Stomach smooth muscle (tissue), 2 donors: ENCODE measurements at regions not wholly inside any gene's neighbourhood (a gene's known extent, or its start where the extent isn't known, plus 50 kb on each side); places are given as distances from the start of the nearest gene placed in this dataset.

Experiments
- H3K27ac ChIP-seq: one replicate; pipeline ENCODE4 v1.7.0; 2013; ENCODE audit warnings: mild to moderate bottlenecking, low read length, inconsistent platforms
- H3K27me3 ChIP-seq, 2 donors: one replicate each; pipeline ENCODE4 v1.7.0; 2013; ENCODE audit warnings: low read length in 2 of 2; ENCODE audit not compliant: insufficient read depth in 2 of 2, control insufficient read depth in 1 of 2
- H3K36me3 ChIP-seq, 2 donors: one replicate each; pipeline ENCODE4 v1.7.0; 2013; ENCODE audit warnings: low read length in 2 of 2; ENCODE audit not compliant: control insufficient read depth in 2 of 2, insufficient read depth in 2 of 2
- H3K4me1 ChIP-seq: one replicate; pipeline ENCODE4 v1.7.0; 2013; ENCODE audit warnings: low read length; ENCODE audit not compliant: control insufficient read depth, insufficient read depth
- H3K4me3 ChIP-seq, 2 donors: one replicate each; pipeline ENCODE4 v1.7.0; 2013; ENCODE audit warnings: low read length in 2 of 2
- H3K9ac ChIP-seq, 2 donors: one replicate each; pipeline ENCODE4 v1.7.0; 2013; ENCODE audit warnings: low read length in 2 of 2, mild to moderate bottlenecking in 1 of 2
- H3K9me3 ChIP-seq, 2 donors: one replicate each; pipeline ENCODE4 v1.7.0; 2013; ENCODE audit warnings: low read length in 2 of 2; ENCODE audit not compliant: control insufficient read depth in 2 of 2
- donor health status: healthy.
- donor health status: Pancreatic carcinoma.

GRCh38 chr5:54624805-54625568, 107.4 kb downstream of the SNX18 start:
- Histone ChIP-seq H3K9me3 (peaks cover 5 to 10% of the 10 kb centered on the region in 2 donors), H3K27me3 (no peaks in the 10 kb centered on the region), H3K27ac (no peak overlapping the region), H3K36me3 (no peaks in the 10 kb centered on the region), H3K4me3 (no peak overlapping the region), H3K9ac (no peak overlapping the region), H3K4me1 (peaks cover 5% of the 10 kb centered on the region)

- no peak overlapping the region for H3K9ac ChIP-seq
These were observed 104.2 kb downstream of the SNX18 start for GRCh38 chr5:54621709-54622108.

GRCh38 chr5:54621048-54621447, 103.5 kb downstream of the SNX18 start:
- Histone ChIP-seq H3K27me3 (no peaks in the 10 kb centered on the region), H3K9ac (no peak overlapping the region), H3K4me3 (no peak overlapping the region), H3K27ac (no peak overlapping the region), H3K4me1 (peaks cover 8% of the 10 kb centered on the region), H3K36me3 (no peaks in the 10 kb centered on the region), H3K9me3 (peaks cover 4 to 5% of the 10 kb centered on the region in 2 donors)

More at GRCh38 chr5:54621709-54622108, 104.2 kb downstream of the SNX18 start:
- Histone ChIP-seq H3K36me3 (no peaks in the 10 kb centered on the region), H3K27me3 (no peaks in the 10 kb centered on the region), H3K9me3 (peaks cover 4 to 5% of the 10 kb centered on the region in 2 donors), H3K27ac (no peak overlapping the region), H3K4me3 (no peak overlapping the region), H3K4me1 (peaks cover 7% of the 10 kb centered on the region)

- Histone ChIP-seq H3K4me1 (peaks cover 9% of the 10 kb centered on the region), H3K36me3 (no peaks in the 10 kb centered on the region), H3K9me3 (peaks cover 4 to 5% of the 10 kb centered on the region in 2 donors), H3K27ac (no peak overlapping the region), H3K27me3 (no peaks in the 10 kb centered on the region), H3K9ac (no peak overlapping the region), H3K4me3 (no peak overlapping the region)
These were observed 102.8 kb downstream of the SNX18 start for GRCh38 chr5:54620141-54620933.

- no peaks in the 10 kb centered on the region for H3K36me3 ChIP-seq
- no peak overlapping the region for H3K27ac ChIP-seq
- peaks cover 4 to 5% of the 10 kb centered on the region in 2 donors for H3K9me3 ChIP-seq
- H3K4me1 ChIP-seq: peaks cover 9% of the 10 kb centered on the region
- H3K9ac ChIP-seq: no peak overlapping the region
- no peak overlapping the region for H3K4me3 ChIP-seq
- H3K27me3 ChIP-seq: no peaks in the 10 kb centered on the region
These were observed 102.2 kb downstream of the SNX18 start for GRCh38 chr5:54619731-54620130.

- Histone ChIP-seq H3K4me1 (peaks cover 9% of the 10 kb centered on the region), H3K9ac (no peak overlapping the region), H3K4me3 (no peak overlapping the region), H3K9me3 (no peaks in the 10 kb centered on the region), H3K36me3 (no peaks in the 10 kb centered on the region), H3K27ac (no peak overlapping the region), H3K27me3 (no peaks in the 10 kb centered on the region)
These were observed 99.1 kb downstream of the SNX18 start for GRCh38 chr5:54616518-54617220.

- Histone ChIP-seq H3K27ac (no peak overlapping the region), H3K9ac (no peak overlapping the region), H3K36me3 (no peaks in the 10 kb centered on the region), H3K4me3 (no peak overlapping the region), H3K4me1 (peaks cover 8% of the 10 kb centered on the region), H3K27me3 (no peaks in the 10 kb centered on the region), H3K9me3 (no peaks in the 10 kb centered on the region)
These were observed 98.5 kb downstream of the SNX18 start for GRCh38 chr5:54616031-54616430.

- Histone ChIP-seq H3K27me3 (no peaks in the 10 kb centered on the region), H3K4me1 (peaks cover 5% of the 10 kb centered on the region), H3K9me3 (no peaks in the 10 kb centered on the region), H3K27ac (no peak overlapping the region), H3K4me3 (no peak overlapping the region), H3K36me3 (no peaks in the 10 kb centered on the region), H3K9ac (no peak overlapping the region)
These were observed 97.8 kb downstream of the SNX18 start for GRCh38 chr5:54615381-54615780.

GRCh38 chr5:54612711-54613110, 95.2 kb downstream of the SNX18 start:
- peaks cover 2% of the 10 kb centered on the region for H3K4me1 ChIP-seq
- H3K9me3 ChIP-seq: no peaks in the 10 kb centered on the region
- no peak overlapping the region for H3K27ac ChIP-seq
- H3K36me3 ChIP-seq: no peaks in the 10 kb centered on the region
- H3K4me3 ChIP-seq: no peak overlapping the region
- no peak overlapping the region for H3K9ac ChIP-seq
- H3K27me3 ChIP-seq: no peaks in the 10 kb centered on the region

- Histone ChIP-seq H3K9me3 (no peaks in the 10 kb centered on the region), H3K4me1 (peaks cover 2% of the 10 kb centered on the region), H3K9ac (no peak overlapping the region), H3K36me3 (no peaks in the 10 kb centered on the region), H3K27ac (no peak overlapping the region), H3K4me3 (no peak overlapping the region), H3K27me3 (no peaks in the 10 kb centered on the region)
These were observed 93.9 kb downstream of the SNX18 start for GRCh38 chr5:54611290-54611951.
